ENCODE measurements at regions not wholly inside any gene's neighbourhood (a gene's known extent, or its start where the extent isn't known, plus 50 kb on each side); places are given as distances from the start of the nearest gene placed in this dataset.
"Not testable (repeated sequence)": the region's sequence is repeated elsewhere in the genome, so short reads cannot be mapped to it uniquely, and the experiment has no call there.

GRCh38 chr3:20326541-20326940 is 140.5 kb upstream of the SGO1 start:
- no peak for DNase-seq (ENCODE audit: low read depth)

DNA sequence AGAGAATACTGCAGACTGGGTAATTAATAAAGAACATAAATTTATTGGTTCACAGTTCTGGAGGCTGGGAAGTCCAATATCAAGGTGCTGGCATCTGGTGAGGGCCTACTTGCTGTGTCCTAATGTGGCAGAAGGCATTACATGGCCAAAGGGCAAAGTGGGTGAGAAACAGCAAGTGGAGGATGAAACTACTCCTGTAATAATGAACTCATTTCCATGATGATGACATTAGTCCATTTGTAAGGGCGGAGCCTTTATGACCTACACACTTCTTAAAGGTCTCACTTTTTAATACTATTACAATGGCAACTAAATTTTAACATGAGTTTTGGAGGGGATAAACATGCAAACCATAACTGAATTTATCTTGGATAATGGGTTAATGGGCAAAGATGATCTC is 139.6 kb upstream of the SGO1 start:
- no peak for DNase-seq (ENCODE audit: low read depth)

DNA sequence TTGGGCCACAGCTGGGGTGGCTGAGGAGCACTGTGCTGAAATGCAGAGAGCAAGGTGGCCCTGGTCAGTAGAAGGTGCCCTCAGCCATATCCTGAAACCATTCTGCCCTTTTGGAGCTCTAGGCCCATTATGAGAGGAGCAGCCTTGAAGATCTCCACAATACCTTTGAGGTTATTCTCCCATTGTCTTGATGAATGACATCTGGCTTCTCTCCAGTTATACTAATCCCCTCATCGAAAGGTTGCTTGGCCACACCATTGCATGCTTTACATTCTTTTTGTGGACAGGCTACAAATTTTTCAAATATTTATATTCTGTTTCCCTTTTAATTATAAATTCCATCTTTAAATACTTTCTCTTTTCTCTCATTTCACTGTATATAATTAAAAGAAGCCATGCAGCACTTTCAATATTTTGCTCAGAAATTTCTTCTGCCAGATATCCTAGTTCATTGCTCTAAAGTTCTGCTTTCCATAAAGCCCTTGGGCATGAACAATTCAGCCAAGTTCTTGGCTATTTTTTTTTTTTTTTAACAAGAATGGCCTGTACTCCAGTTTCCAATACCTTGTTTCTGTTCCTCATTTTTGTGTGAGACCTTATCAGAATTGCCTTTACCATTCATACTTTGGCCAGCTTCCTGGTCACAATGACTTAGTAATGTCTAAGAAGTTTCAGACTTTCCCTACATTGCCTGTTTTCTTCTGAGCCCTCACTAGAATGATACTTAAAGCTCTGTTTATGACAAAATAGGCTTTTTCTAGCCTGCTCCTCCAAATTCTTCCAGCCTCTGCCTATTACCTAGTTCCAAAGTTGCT is 138.9 kb upstream of the SGO1 start:
- DNase-seq (ENCODE audit: low read depth): no peak

- no peak for DNase-seq (ENCODE audit: low read depth)
Measured at GRCh38 chr3:20323307-20323927, 137.4 kb upstream of the SGO1 start.

DNA sequence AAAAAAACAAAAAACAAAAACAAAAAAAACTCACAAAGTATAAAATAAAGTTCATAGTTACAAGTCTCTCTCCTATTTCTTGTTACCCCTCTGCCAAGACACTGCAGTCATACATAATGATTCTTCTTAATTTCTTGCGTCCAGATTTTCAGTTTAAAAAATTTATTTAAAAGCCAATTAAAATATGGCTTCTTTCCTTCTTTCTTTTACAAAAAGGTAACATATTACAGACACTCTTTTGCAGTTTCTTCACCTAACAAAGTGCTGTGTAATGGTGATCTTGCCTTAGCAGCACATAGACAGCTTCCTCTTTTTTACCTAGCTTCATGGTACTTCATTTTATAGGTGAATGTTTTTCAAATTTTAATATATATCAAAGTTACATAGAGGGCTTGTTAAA is 136.1 kb upstream of the SGO1 start:
- DNase-seq (ENCODE audit: low read depth): no peak

GRCh38 chr3:20321391-20322047 is 135.5 kb upstream of the SGO1 start:
- DNase-seq (ENCODE audit: low read depth): no peak

DNA sequence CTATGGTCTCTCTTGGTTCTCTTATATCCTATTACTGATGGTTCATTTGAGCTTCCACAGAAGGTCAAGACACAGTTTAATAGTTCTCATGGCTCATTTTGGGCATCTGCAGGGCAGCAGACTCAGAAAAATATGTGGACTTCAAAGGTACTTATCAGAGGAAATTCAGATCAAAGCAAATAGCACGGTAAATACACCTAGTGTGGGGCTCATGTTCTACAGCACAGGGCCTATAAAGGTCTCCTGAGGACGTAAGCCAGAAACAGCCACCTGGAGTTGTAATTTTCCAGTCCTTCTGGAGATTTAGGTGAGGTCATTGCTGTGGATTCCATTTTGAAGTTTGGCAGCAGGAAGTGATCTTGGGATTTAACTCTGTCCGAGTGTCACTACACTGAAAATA is 134.5 kb upstream of the SGO1 start:
- DNase-seq (ENCODE audit: low read depth): no peak

- no peak for DNase-seq (ENCODE audit: low read depth)
Measured at GRCh38 chr3:20319551-20319950, 133.5 kb upstream of the SGO1 start.

DNA sequence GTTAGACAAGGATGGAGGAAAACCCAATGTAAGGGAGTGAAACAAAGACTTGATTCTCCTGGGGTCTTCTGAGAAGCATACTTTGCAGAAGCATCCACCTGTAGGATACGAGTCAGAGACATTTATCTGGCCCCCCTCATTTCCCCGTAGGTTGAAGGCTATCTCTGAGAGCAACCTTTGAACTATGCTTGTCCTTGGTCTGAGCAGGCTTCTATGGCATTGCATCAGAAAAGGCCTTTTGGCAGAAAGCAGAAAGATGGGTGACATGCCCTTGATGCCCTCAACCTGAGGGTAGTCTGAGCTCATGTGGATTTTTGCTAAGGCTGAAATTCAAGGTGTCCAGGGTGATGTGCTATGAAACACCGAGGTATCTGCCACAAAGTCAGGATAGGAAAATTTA is 131.6 kb upstream of the SGO1 start:
- DNase-seq (ENCODE audit: low read depth): no peak

- DNase-seq (ENCODE audit: low read depth): no peak
Measured at GRCh38 chr3:20316238-20316637, 130.2 kb upstream of the SGO1 start.

GRCh38 chr3:20310629-20311028 is 124.6 kb upstream of the SGO1 start:
- no peak for DNase-seq (ENCODE audit: low read depth)

- DNase-seq (ENCODE audit: low read depth): no peak
Measured at GRCh38 chr3:20307383-20307782, 121.4 kb upstream of the SGO1 start.

DNA sequence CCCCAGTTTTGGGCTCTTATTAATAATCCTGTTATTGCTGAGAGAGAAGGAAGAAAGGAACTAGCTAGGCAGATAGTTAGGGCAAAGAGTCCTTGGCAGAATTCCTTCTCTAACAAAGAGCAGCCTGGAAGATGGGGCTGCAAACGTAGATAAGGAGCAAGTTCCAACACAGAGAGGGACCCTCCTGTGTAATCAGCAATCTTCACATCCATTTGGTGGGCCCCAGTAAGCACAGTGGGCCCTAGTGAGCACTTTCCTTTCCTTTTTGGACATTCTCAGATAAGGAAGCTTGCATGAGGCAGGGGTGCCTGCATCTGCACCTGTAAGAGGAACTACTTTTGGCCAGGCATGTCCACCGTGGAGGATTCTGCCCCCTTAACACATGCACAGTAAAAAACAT is 119.6 kb upstream of the SGO1 start:
- DNase-seq (ENCODE audit: low read depth): no peak

- no peak for DNase-seq (ENCODE audit: low read depth)
Measured at GRCh38 chr3:20302766-20303165, 116.8 kb upstream of the SGO1 start.

DNA sequence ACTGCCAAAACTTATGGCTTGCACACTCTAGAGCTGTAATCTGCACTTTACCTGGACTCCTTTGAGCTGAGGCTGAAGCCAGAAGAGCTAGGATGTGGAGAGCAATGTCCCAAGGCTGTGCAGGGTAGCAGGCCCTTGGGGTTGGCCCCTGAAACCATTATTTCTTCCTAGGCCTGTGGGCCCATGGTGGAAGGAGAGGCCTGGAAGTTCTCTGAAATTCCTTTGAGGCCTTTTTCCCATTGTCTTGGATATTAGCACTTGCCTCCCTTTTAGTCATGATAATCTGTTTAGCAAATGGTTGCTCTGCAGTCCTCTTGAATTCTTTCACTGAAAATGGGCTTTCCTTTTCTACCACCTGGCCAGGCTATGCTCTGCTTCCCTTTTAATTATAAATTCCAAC is 102.0 kb upstream of the SGO1 start:
- no peak for DNase-seq (ENCODE audit: low read depth)

- no peak for DNase-seq (ENCODE audit: low read depth)
Measured at GRCh38 chr3:20280257-20280656, 94.3 kb upstream of the SGO1 start.

DNA sequence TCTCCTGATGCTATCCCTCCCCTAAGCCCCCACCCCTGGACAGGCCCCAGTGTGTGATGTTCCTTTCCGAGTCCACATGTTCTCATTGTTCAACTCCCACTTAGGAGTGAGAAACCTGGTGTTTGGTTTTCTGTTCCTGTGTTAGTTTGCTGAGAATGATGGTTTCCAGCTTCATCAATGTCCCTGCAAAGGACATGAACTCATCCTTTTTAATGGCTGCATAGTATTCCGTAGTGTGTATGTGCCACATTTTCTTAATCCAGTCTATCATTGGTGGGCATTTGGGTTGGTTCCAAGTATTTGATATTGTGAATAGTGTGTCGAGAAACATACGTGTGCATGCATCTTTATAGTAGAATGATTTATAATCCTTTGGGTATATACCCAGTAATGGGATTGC is 80.0 kb upstream of the SGO1 start:
- DNase-seq (ENCODE audit: low read depth): not testable (repeated sequence)

DNA sequence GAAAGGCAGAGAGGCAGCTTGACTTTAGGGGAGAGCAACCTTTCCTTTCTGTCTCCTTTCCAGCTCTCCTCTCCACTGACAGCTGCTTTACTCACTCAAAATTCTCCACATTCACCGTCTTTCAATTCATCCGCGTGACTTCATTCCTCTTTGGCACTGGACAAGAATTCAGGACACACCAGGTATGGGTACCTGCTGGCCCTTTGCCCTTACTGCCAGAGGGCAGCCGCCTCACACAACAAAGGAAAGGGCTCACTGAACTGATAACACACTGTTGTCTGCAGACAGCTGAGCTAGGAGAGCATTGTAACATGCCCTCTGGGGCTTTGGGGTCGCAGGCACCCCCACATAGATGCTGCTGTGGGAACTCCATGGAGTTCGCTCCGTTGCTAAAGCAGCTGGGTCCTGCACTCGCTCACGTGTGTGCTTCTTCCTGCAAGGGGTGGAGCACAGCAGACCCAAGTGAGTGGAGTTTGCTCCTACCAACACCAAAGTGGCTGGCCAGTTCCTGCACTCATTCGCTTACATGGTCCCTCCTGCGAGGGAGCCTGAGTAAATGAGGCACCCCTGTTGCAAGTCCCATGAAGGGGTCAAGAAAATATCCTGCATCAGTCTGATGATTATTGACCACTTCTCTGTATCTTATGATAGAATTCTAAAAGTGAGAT is 79.0 kb upstream of the SGO1 start:
- no peak for DNase-seq (ENCODE audit: low read depth)

DNA sequence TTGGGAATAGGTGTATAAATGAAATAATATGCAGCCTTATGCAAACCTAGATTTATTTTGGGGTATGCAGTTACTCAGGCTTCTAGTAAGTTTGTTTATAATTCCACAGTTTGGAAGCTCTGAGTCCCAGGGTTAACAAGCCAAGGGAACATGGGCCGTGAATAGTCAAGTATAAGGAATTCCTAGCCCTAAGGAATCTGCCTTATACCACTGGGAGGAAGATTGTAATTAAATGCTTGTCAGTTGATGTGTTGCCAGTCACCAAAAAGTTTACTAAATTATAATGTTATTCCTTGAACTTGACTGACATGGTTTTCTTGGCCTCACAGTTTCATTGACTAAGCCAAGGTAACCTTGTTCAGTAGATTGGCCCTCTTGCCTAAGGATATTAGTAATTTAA is 72.4 kb upstream of the SGO1 start:
- no peak for DNase-seq (ENCODE audit: low read depth)

DNA sequence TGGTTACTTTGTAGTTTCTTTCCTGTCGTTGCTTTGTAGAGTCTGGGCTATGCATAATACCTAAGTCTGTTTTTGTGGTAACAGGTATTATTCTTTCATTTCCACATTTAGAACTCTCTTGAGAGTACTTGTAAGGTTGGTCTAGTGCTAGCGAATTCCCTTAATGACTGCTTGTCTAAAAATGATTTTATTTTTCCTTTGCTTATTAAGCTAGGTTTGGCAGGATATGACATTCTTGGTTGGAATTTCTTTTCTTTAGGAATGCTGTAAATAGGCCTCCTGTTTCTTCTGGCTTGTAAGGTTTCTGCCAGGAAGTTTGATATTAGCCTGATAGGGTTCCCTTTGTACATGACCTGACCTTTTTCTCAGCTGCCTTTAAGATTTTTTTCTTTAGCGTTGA is 70.1 kb upstream of the SGO1 start:
- no peak for DNase-seq (ENCODE audit: low read depth)

- DNase-seq (ENCODE audit: low read depth): no peak
Measured at GRCh38 chr3:20254268-20255117, 68.5 kb upstream of the SGO1 start.

GRCh38 chr3:20250786-20251185 is 64.8 kb upstream of the SGO1 start:
- DNase-seq (ENCODE audit: low read depth): no peak

Measured in T-helper 22 cell (primary cell).